ENCODE measurements at regions not wholly inside any gene's neighbourhood (a gene's known extent, or its start where the extent isn't known, plus 50 kb on each side); places are given as distances from the start of the nearest gene placed in this dataset.

GRCh38 chr11:126118806-126119205 is 56.1 kb upstream of the CDON start:
- H3K27me3 ChIP-seq (replicated peaks; ENCODE audit: insufficient read depth) = no peaks in the 10 kb centered on the region
- TF ChIP-seq, protein P1, sequence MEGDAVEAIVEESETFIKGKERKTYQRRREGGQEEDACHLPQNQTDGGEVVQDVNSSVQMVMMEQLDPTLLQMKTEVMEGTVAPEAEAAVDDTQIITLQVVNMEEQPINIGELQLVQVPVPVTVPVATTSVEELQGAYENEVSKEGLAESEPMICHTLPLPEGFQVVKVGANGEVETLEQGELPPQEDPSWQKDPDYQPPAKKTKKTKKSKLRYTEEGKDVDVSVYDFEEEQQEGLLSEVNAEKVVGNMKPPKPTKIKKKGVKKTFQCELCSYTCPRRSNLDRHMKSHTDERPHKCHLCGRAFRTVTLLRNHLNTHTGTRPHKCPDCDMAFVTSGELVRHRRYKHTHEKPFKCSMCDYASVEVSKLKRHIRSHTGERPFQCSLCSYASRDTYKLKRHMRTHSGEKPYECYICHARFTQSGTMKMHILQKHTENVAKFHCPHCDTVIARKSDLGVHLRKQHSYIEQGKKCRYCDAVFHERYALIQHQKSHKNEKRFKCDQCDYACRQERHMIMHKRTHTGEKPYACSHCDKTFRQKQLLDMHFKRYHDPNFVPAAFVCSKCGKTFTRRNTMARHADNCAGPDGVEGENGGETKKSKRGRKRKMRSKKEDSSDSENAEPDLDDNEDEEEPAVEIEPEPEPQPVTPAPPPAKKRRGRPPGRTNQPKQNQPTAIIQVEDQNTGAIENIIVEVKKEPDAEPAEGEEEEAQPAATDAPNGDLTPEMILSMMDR (IDR thresholded peaks at IDR 0.05) = no peak
- H3K4me1 ChIP-seq (ENCODE audit: control insufficient read depth in 1 of 2, low read depth in 2 of 2) = peaks cover 28 to 30% of the 10 kb centered on the region in 2 donors
- H3K4me3 ChIP-seq = no peak overlapping the region
- H3K36me3 ChIP-seq = no peaks in the 10 kb centered on the region
- no peak overlapping the region for H3K27ac ChIP-seq
- ATAC-seq (ENCODE audit: insufficient number of reproducible peaks, low FRiP score, low read depth) = no peak
- no peak for DNase-seq (ENCODE audit: low spot score)
- H3K9me3 ChIP-seq = no peaks in the 10 kb centered on the region

DNA sequence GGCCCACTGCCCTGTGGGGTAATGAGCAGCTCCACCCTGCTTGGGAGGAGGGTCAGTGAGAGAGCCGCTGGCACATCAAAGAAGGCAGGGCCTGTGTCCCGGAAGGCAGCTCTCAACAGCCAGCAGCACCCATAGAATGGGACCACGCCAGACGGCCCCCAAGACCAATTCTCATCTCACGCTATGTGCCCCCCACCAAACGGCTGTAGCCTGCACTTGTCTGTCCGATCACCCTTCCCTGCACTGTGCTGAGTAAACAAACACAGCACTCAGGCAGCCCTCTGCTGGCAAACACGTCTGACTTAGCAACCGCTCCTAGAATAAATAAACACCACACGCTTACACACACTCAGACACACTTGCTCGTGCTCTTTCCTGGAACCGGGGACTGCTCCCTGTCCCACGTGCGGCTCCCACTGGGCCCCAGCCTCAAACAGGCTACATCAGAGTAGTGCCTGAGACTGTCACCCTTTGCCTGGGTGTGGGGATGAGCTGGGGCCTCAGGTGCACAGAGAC is 53.2 kb upstream of the CDON start:
- peak overlapping the region; percentile 85 to 93 for H3K27ac ChIP-seq
- peaks cover 37 to 59% of the 10 kb centered on the region in 2 donors for H3K4me1 ChIP-seq (ENCODE audit: control insufficient read depth in 1 of 2, low read depth in 2 of 2)
- ATAC-seq (ENCODE audit: insufficient number of reproducible peaks, low FRiP score, low read depth) = peak; percentile 74

GRCh38 chr11:126115127-126115495 is 52.4 kb upstream of the CDON start:
- no peaks in the 10 kb centered on the region for H3K36me3 ChIP-seq
- TF ChIP-seq, protein P1 (IDR thresholded peaks at IDR 0.05) = no peak
- H3K4me3 ChIP-seq = no peak overlapping the region
- peaks cover 43 to 67% of the 10 kb centered on the region in 2 donors for H3K4me1 ChIP-seq (ENCODE audit: control insufficient read depth in 1 of 2, low read depth in 2 of 2)
- ATAC-seq (ENCODE audit: insufficient number of reproducible peaks, low FRiP score, low read depth) = no peak
- no peaks in the 10 kb centered on the region for H3K27me3 ChIP-seq (replicated peaks; ENCODE audit: insufficient read depth)
- peak; percentile 43 for DNase-seq (ENCODE audit: low spot score)
- H3K9me3 ChIP-seq = no peaks in the 10 kb centered on the region
- peak overlapping the region; percentile 85 to 93 for H3K27ac ChIP-seq

More for the DNA sequence above, 53.2 kb upstream of the CDON start:
- Histone ChIP-seq H3K36me3 (no peaks in the 10 kb centered on the region), H3K4me3 (peak overlapping the region; percentile 1), H3K9me3 (no peaks in the 10 kb centered on the region), H3K27me3 (replicated peaks; ENCODE audit: insufficient read depth) (no peaks in the 10 kb centered on the region)
- peak; percentile 68 for DNase-seq (ENCODE audit: low spot score)
- TF ChIP-seq, protein P1 (IDR thresholded peaks at IDR 0.05) = peak; percentile 21

GRCh38 chr11:126114486-126115126 is 51.9 kb upstream of the CDON start:
- Histone ChIP-seq H3K27ac (peak overlapping the region; percentile 85 to 93), H3K4me3 (no peak overlapping the region), H3K27me3 (replicated peaks; ENCODE audit: insufficient read depth) (no peaks in the 10 kb centered on the region), H3K36me3 (no peaks in the 10 kb centered on the region), H3K4me1 (ENCODE audit: control insufficient read depth in 1 of 2, low read depth in 2 of 2) (peaks cover 47 to 72% of the 10 kb centered on the region in 2 donors), H3K9me3 (no peaks in the 10 kb centered on the region)
- DNase-seq (ENCODE audit: low spot score) (no peak), ATAC-seq (ENCODE audit: insufficient number of reproducible peaks, low FRiP score, low read depth) (no peak)
- TF ChIP-seq, protein P1 (IDR thresholded peaks at IDR 0.05) = no peak

- Histone ChIP-seq H3K4me1 (ENCODE audit: control insufficient read depth in 1 of 2, low read depth in 2 of 2) (peaks cover 47 to 79% of the 10 kb centered on the region in 2 donors), H3K27ac (peak overlapping the region; percentile 85 to 93)
- no peak for DNase-seq (ENCODE audit: low spot score)
Observed at GRCh38 chr11:126113963-126114362, 51.3 kb upstream of the CDON start.

More at GRCh38 chr11:126113963-126114362, 51.3 kb upstream of the CDON start:
- Histone ChIP-seq H3K27me3 (replicated peaks; ENCODE audit: insufficient read depth) (no peaks in the 10 kb centered on the region), H3K9me3 (no peaks in the 10 kb centered on the region), H3K4me3 (no peak overlapping the region), H3K36me3 (no peaks in the 10 kb centered on the region)
- TF ChIP-seq, protein P1 (IDR thresholded peaks at IDR 0.05) = no peak
- no peak for ATAC-seq (ENCODE audit: insufficient number of reproducible peaks, low FRiP score, low read depth)
